ENCODE measurements at regions not wholly inside any gene's neighbourhood (a gene's known extent, or its start where the extent isn't known, plus 50 kb on each side); places are given as distances from the start of the nearest gene placed in this dataset.

DNA sequence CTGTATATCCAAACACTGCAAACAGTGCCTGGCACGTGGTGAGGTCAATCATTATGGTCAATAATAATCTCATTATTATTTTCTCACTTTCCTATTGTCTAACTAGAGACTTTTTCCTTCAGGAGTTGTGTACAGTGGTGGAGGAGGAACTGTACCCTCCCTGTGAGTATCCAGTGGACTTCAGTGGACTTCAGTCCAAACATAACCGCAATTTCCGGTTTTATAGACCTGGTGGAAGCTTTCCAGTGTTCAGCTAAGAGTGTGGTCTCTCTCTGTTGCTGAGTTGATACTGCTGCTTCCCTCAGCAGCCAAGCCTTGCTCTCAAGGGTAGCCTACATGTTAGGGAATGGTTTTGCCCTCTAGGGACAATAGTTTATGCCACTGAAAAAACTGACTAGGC is 447.1 kb downstream of the TMEM182 start:
- no peak for DNase-seq (ENCODE audit: low spot score)
- TF ChIP-seq, protein P1, sequence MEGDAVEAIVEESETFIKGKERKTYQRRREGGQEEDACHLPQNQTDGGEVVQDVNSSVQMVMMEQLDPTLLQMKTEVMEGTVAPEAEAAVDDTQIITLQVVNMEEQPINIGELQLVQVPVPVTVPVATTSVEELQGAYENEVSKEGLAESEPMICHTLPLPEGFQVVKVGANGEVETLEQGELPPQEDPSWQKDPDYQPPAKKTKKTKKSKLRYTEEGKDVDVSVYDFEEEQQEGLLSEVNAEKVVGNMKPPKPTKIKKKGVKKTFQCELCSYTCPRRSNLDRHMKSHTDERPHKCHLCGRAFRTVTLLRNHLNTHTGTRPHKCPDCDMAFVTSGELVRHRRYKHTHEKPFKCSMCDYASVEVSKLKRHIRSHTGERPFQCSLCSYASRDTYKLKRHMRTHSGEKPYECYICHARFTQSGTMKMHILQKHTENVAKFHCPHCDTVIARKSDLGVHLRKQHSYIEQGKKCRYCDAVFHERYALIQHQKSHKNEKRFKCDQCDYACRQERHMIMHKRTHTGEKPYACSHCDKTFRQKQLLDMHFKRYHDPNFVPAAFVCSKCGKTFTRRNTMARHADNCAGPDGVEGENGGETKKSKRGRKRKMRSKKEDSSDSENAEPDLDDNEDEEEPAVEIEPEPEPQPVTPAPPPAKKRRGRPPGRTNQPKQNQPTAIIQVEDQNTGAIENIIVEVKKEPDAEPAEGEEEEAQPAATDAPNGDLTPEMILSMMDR (IDR thresholded peaks at IDR 0.05; ENCODE audit: extremely low read depth, missing control alignments) = no peak

DNA sequence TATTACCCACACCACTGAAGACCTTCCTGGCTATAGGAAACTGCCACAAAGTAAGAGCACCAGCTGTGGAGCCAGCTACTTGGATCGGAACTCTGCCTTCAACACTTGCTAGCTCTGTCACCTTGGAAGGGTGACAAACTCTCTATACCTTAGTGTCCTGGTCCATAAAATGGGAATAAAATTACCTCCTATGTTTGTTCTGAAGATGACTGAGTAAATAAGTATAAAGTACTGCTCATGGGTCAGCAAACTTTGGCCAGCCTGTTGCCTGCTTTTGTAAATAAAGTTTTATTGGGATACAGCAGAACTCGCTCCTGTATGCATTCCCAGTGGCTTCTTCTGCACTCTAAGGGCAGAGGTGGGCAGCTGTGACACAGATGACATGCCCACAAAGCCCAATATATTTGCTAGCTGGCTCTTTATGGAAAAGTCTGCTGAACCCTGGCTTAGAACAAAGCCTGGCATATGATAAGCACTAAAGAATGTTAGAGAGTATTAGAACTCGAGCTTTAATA is 451.3 kb downstream of the TMEM182 start:
- DNase-seq (ENCODE audit: low spot score) = no peak
- TF ChIP-seq, protein P1 (IDR thresholded peaks at IDR 0.05; ENCODE audit: extremely low read depth, missing control alignments) = no peak

DNA sequence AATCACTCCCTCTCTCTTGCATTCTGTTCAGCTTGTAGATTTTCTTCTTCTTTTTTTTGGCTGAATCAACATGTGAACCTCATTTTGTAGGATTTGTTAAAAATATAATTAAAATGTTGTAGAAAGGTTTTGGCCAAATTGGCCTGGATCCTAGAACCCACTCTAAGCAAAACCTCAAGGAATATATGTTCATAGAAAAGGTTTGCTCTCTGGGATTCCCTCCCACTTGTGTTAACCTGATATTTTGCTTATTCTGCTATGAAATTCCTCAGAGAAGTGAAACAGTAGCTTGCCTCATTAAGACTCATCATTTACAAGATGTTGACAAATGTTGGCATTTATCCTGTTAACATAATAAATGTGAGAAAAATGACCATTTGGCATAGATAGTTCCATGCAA is 456.7 kb downstream of the TMEM182 start:
- no peak for DNase-seq (ENCODE audit: low spot score)
- TF ChIP-seq, protein P1 (IDR thresholded peaks at IDR 0.05; ENCODE audit: extremely low read depth, missing control alignments) = no peak

GRCh38 chr2:103219398-103219797 is 457.6 kb downstream of the TMEM182 start:
- no peak for DNase-seq (ENCODE audit: low spot score)

DNA sequence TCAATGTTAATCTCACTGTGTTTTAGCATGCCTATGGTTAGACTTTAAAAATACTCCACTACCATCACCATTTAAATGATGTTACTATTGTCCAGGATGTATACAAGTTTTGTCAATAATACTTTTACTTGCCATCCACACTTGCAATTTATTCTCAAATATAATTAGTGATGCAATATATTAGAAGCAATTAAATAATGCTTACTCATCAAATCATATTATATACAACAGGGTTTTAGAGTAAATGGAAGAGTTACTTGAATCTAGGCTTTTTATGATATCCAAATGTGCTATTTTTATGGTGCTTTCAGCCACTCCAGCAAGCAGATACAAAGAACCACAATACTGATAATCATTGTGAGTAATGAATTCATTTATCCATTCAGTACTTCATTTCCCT is 461.1 kb downstream of the TMEM182 start:
- no peak for DNase-seq (ENCODE audit: low spot score)
- TF ChIP-seq, protein P1 (IDR thresholded peaks at IDR 0.05; ENCODE audit: extremely low read depth, missing control alignments) = no peak

More at GRCh38 chr2:103219398-103219797, 457.6 kb downstream of the TMEM182 start:
- TF ChIP-seq, protein P1 (IDR thresholded peaks at IDR 0.05; ENCODE audit: extremely low read depth, missing control alignments) = no peak

DNA sequence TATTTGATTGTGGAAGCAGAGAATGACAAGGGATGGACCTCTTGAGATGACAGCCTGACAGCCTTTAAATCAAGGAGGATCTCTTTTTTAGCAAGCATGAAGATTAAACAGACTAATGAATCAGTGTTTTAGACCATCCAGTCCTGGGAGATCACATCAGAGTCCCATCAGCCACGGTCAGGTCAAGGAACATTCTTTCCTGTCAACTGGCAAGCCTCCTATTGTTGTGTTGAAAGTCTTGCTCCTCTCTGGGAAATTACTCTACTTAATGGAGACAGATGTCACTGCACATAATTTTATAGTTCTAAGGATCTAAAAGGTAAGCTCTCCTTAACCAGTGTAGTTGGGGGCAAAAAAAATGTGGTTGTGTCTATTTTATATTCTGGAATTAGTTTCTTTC is 469.0 kb downstream of the TMEM182 start:
- TF ChIP-seq, protein P1 (IDR thresholded peaks at IDR 0.05; ENCODE audit: extremely low read depth, missing control alignments) = no peak
- DNase-seq (ENCODE audit: low spot score) = no peak

DNA sequence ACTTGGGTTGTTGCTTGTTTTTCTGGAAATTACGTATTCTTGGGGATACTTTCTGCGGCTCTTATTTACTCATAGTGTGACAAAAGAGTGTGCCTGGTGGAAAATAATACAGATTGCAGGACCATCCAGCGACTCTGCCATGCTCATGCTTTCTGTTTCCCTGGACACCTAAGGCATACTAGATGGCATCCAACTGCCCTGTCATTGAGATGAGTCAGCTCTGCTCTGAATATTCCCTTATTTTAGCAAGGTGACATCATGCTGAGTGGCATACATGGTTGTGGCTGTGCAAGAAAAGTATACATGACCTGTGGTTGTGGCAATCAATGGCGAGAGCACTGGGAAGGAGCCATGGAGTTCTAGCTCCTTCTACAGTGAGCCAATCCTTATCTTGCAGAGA is 471.0 kb downstream of the TMEM182 start:
- TF ChIP-seq, protein P1 (IDR thresholded peaks at IDR 0.05; ENCODE audit: extremely low read depth, missing control alignments) = no peak
- DNase-seq (ENCODE audit: low spot score) = no peak

Data from GM20000 (cell line).